ENCODE measurements at regions not wholly inside any gene's neighbourhood (a gene's known extent, or its start where the extent isn't known, plus 50 kb on each side); places are given as distances from the start of the nearest gene placed in this dataset.
"Not testable (repeated sequence)": the region's sequence is repeated elsewhere in the genome, so short reads cannot be mapped to it uniquely, and the experiment has no call there.

GRCh38 chrX:43451976-43452686, 204.0 kb upstream of the MAOA start:
- DNase-seq; in situ Hi-C loops (cut with MboI; ENCODE audit: low pct_unique_long_range_greater_than_20kb, low sequenced_read_pairs): not testable (repeated sequence)

GRCh38 chrX:43456063-43456462, 200.0 kb upstream of the MAOA start:
- no peak for DNase-seq
- in situ Hi-C loops (cut with MboI; ENCODE audit: low pct_unique_long_range_greater_than_20kb, low sequenced_read_pairs): no loop called here

- in situ Hi-C loops (cut with MboI; ENCODE audit: low pct_unique_long_range_greater_than_20kb, low sequenced_read_pairs): no loop called here
- no peak for DNase-seq
These were observed 199.2 kb upstream of the MAOA start for GRCh38 chrX:43456906-43457305.

GRCh38 chrX:43467608-43468234, 188.4 kb upstream of the MAOA start:
- DNase-seq: no peak
- in situ Hi-C loops (cut with MboI; ENCODE audit: low pct_unique_long_range_greater_than_20kb, low sequenced_read_pairs): no loop called here

GRCh38 chrX:43469391-43470054, 186.6 kb upstream of the MAOA start:
- in situ Hi-C loops (cut with MboI; ENCODE audit: low pct_unique_long_range_greater_than_20kb, low sequenced_read_pairs): no loop called here
- DNase-seq: no peak

GRCh38 chrX:43474321-43474720, 181.8 kb upstream of the MAOA start:
- in situ Hi-C loops (cut with MboI; ENCODE audit: low pct_unique_long_range_greater_than_20kb, low sequenced_read_pairs): no loop called here
- no peak for DNase-seq

GRCh38 chrX:43479070-43479469, 177.0 kb upstream of the MAOA start:
- no peak for DNase-seq
- in situ Hi-C loops (cut with MboI; ENCODE audit: low pct_unique_long_range_greater_than_20kb, low sequenced_read_pairs): no loop called here

- no peak for DNase-seq
- in situ Hi-C loops (cut with MboI; ENCODE audit: low pct_unique_long_range_greater_than_20kb, low sequenced_read_pairs): no loop called here
These were observed 176.2 kb upstream of the MAOA start for GRCh38 chrX:43479850-43480249.

GRCh38 chrX:43481576-43481975, 174.5 kb upstream of the MAOA start:
- in situ Hi-C loops (cut with MboI; ENCODE audit: low pct_unique_long_range_greater_than_20kb, low sequenced_read_pairs): no loop called here
- peak; percentile 4 for DNase-seq

GRCh38 chrX:43493756-43494155, 162.3 kb upstream of the MAOA start:
- in situ Hi-C loops (cut with MboI; ENCODE audit: low pct_unique_long_range_greater_than_20kb, low sequenced_read_pairs): no loop called here
- DNase-seq: no peak

- in situ Hi-C loops (cut with MboI; ENCODE audit: low pct_unique_long_range_greater_than_20kb, low sequenced_read_pairs): no loop called here
- no peak for DNase-seq
These were observed 155.9 kb upstream of the MAOA start for GRCh38 chrX:43500246-43500645.

- DNase-seq: no peak
- in situ Hi-C loops (cut with MboI; ENCODE audit: low pct_unique_long_range_greater_than_20kb, low sequenced_read_pairs): no loop called here
These were observed 155.0 kb upstream of the MAOA start for GRCh38 chrX:43500996-43501694.

GRCh38 chrX:43504394-43504793, 151.7 kb upstream of the MAOA start:
- DNase-seq: no peak
- in situ Hi-C loops (cut with MboI; ENCODE audit: low pct_unique_long_range_greater_than_20kb, low sequenced_read_pairs): no loop called here

GRCh38 chrX:43505769-43506168, 150.3 kb upstream of the MAOA start:
- in situ Hi-C loops (cut with MboI; ENCODE audit: low pct_unique_long_range_greater_than_20kb, low sequenced_read_pairs): no loop called here

GRCh38 chrX:43508694-43509093, 147.4 kb upstream of the MAOA start:
- in situ Hi-C loops (cut with MboI; ENCODE audit: low pct_unique_long_range_greater_than_20kb, low sequenced_read_pairs): no loop called here
- no peak for DNase-seq

More at GRCh38 chrX:43505769-43506168, 150.3 kb upstream of the MAOA start:
- DNase-seq: no peak

- in situ Hi-C loops (cut with MboI; ENCODE audit: low pct_unique_long_range_greater_than_20kb, low sequenced_read_pairs): no loop called here
- no peak for DNase-seq
These were observed 145.9 kb upstream of the MAOA start for GRCh38 chrX:43510209-43510608.

- in situ Hi-C loops (cut with MboI; ENCODE audit: low pct_unique_long_range_greater_than_20kb, low sequenced_read_pairs): no loop called here
- DNase-seq: no peak
These were observed 143.0 kb upstream of the MAOA start for GRCh38 chrX:43513085-43513484.

- in situ Hi-C loops (cut with MboI; ENCODE audit: low pct_unique_long_range_greater_than_20kb, low sequenced_read_pairs): no loop called here
These were observed 141.3 kb upstream of the MAOA start for GRCh38 chrX:43514820-43515219.

GRCh38 chrX:43522582-43522981, 133.5 kb upstream of the MAOA start:
- no peak for DNase-seq
- in situ Hi-C loops (cut with MboI; ENCODE audit: low pct_unique_long_range_greater_than_20kb, low sequenced_read_pairs): no loop called here

More at GRCh38 chrX:43514820-43515219, 141.3 kb upstream of the MAOA start:
- no peak for DNase-seq
